ENCODE measurements at regions not wholly inside any gene's neighbourhood (a gene's known extent, or its start where the extent isn't known, plus 50 kb on each side); places are given as distances from the start of the nearest gene placed in this dataset.

DNA sequence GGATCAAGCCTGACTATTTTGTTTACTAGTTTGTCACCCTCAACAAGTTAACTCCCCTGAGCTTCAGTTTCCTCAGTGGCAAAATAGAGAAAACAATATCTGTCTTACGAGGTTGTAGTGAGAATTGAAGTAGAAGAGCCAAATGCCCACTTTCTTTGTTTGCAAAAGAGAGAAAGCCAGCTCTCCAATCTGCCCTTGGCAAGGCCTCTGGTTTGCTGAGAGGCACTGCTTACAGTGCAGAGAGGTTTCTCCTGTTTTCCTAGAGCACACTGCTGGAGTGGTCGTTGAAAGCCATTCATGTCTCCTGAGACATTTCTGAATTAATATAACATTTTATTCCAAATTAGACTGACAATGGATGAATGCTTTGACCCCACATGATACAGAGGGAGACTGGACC is 260.5 kb upstream of the IGF1R start:
- DNase-seq: no peak

- DNase-seq: no peak
These were observed 257.3 kb upstream of the IGF1R start for GRCh38 chr15:98390946-98391530.

GRCh38 chr15:98391568-98391967 is 256.8 kb upstream of the IGF1R start:
- no peak for DNase-seq

DNA sequence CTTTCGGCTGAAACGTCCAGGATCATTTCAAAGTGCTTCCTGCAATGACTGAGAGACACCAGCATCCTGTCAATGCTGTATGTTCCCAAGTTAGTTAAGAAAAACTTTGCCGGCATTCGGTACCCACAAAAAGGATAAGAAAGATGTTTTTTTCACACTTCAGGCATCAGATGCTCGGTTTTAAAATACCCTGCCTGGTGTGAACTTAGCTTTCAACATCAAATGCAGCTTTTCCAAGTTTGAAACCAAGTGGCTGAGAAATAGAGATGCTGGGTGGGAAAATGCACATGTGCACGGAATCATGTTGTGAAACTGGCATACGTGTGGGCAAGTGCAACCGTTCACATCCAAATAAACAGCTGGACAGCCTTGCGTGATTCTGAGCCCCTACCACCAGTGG is 254.9 kb upstream of the IGF1R start:
- no peak for DNase-seq

DNA sequence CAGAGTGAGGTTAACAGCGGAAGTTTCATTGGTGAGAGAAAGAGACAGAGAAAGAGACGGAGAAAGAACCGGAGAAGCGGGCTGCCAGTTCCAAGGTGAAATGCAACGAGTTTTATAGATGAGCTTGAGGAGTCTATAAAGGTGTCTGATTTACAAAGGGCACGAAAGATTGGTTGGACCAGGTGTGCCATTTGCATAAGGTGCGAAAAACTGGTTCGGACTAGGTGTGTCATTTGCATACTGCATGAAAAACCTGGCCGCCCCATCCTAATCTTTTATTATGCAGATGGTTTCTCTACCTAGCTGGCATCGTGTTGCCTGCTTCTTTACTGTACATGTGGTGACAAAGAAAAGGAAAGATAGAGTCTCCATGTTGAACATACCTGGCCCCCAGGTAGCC is 253.8 kb upstream of the IGF1R start:
- DNase-seq: no peak

DNA sequence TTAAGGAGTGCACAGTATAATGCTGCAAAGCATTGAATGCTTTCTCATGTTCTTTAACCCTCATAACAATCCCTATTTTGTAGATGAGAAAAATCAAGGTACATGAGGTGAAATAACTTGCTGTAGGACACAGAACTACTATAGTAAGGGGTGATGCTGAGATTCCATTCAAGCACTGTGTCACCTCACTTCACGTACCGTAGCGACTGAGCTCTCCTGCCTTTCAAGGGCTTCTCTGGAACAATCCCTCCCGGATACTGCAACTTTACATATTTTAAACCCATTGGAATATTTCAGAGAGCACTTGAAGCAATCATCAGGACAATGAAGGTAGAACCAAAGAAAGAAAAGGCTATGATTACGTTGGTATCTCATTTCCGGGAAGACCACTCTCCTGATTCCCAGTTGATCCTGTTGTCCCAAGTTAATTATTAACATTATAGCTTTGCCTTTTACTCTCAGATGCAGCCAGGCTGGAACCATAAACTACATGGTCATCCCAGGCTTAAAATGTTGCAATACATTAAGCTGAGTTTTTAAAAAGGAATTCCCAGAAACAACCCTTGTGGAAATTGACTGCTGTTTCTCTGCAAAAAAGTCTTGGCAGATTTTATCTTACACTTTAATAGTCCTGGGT is 252.2 kb upstream of the IGF1R start:
- DNase-seq: no peak

DNA sequence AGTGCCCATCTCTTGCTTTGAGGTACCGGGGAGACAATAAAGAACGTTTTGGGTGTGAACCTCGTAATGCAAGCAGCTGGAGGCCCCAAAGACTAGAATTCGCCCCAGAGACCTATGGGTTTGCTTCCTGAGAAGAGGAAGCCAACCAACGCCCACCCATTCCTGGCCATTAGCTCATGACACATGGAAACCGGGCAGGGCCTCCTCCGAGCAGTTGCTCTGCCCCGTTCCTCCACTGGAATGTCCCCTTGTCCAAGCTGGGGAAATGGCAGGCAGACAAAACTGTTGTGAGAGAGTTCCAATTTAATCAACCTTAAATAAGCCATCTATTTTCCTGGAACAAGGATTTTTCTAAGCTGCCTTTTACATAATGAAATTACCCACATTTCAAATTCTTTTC is 250.9 kb upstream of the IGF1R start:
- no peak for DNase-seq

GRCh38 chr15:98398056-98398455 is 250.3 kb upstream of the IGF1R start:
- no peak for DNase-seq

DNA sequence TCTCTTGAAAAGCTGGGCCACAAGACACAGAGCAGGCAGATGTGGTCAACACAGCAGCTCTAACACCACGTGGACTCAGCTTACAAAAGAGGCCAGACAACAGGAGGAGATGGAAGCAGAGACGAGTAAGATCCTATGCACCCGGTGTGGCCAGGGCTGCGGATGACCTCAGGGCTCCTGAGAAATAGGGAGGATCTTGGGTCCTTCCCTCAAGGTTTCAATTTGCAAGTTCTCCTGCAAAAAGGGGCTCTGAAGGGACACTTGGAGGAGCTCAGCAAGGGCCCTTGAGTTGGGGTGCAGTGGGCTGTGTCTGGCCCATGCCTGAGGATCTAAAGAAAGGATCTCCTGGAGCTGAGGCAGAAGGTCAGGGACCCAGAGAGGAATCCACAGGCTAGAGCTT is 249.5 kb upstream of the IGF1R start:
- DNase-seq: no peak

GRCh38 chr15:98400120-98400519 is 248.2 kb upstream of the IGF1R start:
- DNase-seq: no peak

- no peak for DNase-seq
These were observed 247.3 kb upstream of the IGF1R start for GRCh38 chr15:98401029-98401428.

DNA sequence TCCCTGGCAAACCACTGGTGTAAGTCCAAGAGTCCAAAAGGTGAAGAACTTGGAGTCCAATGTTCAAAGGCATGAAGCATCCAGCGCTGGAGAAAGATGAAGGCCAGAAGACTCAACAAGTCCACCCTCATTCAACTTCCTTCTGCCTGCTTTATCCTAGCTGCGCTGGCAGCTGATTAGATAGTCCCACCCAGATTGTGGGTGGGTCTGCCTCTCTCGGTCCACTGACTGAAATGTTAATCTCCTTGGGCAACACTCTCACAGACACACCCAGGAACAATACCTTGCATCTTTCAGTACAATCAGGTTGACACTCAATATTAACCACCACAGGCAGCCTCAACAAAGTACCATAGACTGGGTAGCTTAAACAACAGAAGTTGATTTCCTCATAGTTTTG is 245.9 kb upstream of the IGF1R start:
- DNase-seq: no peak

DNA sequence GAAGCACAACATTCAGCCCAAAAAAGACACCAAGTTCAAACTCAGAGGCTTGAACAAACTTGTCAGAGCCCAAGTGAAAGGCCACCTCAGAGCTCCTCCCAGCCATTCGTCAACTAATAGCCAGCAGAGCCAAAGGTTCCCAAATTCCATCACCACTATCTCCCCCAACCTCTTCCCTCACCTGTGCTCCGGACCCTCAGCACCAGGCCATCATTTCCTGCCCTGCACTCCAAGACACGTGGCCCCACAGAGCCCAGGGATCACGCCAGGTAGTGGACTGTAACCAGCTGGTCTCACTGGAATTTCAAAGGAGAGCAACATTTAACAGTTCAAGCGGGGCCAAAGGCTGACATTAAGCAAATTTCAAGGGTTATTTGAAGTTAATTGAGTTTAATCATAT is 245.2 kb upstream of the IGF1R start:
- DNase-seq: no peak

GRCh38 chr15:98403569-98403968 is 244.8 kb upstream of the IGF1R start:
- no peak for DNase-seq

GRCh38 chr15:98405013-98405412 is 243.3 kb upstream of the IGF1R start:
- DNase-seq: no peak

DNA sequence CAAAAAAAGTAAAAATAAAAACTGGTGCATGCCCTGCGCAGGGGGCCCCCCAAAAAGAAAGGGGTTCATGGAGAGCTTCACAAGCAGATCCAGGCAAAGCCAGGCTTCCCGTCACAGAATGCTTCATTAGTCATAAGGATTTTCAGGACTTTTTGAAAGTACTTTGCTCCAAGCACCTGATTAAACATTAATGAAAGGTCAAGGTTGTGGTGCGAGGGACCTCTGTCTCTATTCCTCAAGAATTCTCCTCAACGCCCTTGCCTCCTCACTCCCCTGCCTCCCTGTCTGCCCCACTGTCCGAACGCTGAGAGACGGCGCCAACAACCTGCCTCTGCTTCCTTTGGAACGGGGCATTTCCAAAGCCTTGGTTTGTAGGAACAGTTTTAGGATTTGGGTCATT is 240.1 kb upstream of the IGF1R start:
- DNase-seq: no peak

DNA sequence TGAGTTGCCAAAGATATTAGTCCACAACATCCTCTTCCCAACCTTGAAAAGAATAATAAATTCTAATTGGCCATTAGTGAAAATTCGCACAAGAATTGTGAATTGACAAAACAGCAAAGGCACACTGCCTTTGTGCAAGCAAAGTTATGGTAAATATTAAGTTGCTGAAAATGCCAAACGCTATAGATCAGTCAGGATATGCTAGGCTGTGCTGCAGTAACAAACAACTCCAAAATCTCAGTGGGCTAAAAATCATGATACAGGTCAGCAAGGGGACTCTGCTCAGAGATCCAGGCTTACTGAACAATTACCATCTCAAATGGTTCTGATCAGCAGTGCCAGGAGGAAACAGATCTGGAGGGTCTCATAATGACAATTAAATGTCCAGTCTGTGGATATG is 238.0 kb upstream of the IGF1R start:
- no peak for DNase-seq

DNA sequence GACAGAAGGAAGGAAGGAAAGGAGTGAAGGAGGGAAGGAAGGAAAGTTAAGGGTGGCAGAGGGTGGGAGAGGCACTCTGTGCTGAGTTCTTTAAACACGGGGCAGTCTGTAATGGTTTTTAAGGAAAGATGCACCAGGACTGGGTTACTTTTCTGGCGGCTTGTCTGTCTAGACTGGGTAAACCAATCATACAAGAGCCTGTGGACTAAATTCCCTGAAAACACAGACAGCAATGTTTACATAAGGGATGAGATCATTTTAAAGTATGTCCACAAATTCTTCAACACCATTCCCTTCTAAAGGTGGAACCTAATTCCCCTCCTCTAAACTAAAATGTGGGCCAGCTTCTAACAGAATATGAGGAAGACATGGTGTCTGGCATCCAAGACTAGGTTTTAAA is 235.5 kb upstream of the IGF1R start:
- no peak for DNase-seq

DNA sequence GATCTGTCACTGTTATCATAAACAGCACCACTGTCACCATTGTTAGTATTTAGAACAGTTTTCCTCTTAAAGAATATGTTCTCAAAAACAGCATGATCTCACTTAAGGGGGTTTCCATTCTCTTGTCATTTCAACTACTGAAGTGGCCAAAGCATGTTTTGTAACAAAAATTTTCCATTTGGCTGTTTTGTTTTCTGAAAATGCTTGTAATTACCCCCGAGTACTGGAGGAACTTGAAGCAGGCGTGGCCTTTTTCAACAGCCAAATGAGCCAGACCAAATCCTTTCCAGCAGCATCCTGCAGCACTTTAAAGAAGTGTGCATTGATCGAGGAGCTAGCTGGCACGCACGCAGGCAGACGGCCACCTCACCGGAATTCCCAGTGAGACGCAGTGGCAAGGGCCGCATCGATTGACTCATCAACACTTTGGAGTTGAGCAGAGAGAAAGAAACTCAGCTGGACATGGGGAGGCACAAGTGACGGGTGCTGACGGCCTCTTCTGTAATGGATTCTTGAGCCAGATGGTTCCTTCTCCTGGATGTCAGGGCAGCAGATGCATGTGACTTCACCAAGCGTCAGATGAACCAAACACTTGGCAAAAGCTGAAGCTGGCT is 234.3 kb upstream of the IGF1R start:
- DNase-seq: no peak

DNA sequence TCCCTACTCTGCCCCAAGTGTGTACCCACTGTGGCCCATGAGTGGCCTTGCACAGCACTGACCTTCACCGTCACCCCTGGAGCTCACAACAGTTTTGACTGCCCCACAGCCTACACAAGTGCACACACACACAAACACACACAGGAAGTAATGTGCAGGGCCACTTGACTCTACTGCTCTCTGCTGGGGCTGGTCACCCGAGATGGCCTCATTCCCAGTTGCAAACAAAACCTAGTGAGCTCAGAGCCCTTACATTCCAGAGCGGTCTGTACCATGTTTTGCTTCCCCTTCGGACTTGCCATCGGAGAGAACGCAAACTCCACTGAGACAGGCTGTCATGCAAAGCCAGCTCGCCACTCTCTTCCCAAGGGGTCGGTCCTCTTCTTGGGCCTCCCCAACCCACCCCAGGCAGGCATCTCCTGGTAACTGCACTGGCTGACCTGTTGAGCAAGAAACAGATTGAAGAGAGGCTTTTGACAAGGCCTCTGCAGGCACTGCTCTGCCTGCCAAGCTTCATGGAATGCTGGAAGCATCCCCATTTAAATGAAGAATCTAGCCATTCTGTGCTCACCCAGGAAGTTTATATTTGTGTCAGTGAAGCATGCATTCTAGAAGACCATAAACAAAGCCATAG is 232.0 kb upstream of the IGF1R start:
- peak in 1 of 2 donors; percentile 19 for DNase-seq

GRCh38 chr15:98417346-98417745 is 231.0 kb upstream of the IGF1R start:
- DNase-seq: no peak

GRCh38 chr15:98418122-98418521 is 230.2 kb upstream of the IGF1R start:
- no peak for DNase-seq

- DNase-seq: no peak
These were observed 229.1 kb upstream of the IGF1R start for GRCh38 chr15:98419173-98419780.

All from right lung (tissue), 2 donors.